C4-2B (cell line): ENCODE measurements at regions not wholly inside any gene's neighbourhood (a gene's known extent, or its start where the extent isn't known, plus 50 kb on each side); places are given as distances from the start of the nearest gene placed in this dataset.

Experiments
- ZFX ChIP-seq: fragments of 450-650 bp; IDR thresholded peaks from 2 replicates; pipeline ENCODE4 v1.6.1; 2017
- TF ChIP-seq, protein P1 (sequence below): fragments of 450-650 bp; conservative IDR thresholded peaks from 2 replicates; pipeline ENCODE4 v1.5.1; 2017; ENCODE audit warnings: mild to moderate bottlenecking

DNA sequence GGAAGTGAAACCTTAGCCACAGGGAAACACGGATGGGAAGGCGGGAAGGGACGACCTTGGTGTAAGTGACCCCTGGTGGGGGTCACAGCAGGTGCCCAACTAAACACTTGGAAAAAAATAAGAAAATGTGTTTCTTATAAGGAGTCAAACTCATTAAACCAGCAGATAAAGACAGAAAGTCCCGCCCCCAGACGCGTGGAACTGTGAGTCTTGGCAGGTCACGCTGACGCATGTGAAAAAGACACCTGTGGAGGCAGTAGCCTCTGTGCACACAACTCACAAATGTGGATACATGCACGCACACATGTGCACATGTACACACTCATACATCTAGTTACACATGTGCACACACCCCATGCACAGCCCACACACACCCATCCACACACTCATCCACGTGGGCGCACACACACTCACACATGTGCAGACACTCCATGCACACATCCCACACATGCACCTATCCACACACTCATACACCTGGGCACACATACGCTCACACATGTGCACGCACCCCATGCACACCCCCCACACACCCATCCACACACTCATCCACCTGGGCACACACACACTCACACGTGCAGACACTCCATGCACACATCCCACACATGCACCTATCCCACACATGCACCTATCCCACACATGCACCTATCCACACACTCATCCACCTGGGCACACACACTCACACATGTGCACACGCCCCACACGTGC is 432.4 kb downstream of the SOX9 start:
- TF ChIP-seq, protein P1, sequence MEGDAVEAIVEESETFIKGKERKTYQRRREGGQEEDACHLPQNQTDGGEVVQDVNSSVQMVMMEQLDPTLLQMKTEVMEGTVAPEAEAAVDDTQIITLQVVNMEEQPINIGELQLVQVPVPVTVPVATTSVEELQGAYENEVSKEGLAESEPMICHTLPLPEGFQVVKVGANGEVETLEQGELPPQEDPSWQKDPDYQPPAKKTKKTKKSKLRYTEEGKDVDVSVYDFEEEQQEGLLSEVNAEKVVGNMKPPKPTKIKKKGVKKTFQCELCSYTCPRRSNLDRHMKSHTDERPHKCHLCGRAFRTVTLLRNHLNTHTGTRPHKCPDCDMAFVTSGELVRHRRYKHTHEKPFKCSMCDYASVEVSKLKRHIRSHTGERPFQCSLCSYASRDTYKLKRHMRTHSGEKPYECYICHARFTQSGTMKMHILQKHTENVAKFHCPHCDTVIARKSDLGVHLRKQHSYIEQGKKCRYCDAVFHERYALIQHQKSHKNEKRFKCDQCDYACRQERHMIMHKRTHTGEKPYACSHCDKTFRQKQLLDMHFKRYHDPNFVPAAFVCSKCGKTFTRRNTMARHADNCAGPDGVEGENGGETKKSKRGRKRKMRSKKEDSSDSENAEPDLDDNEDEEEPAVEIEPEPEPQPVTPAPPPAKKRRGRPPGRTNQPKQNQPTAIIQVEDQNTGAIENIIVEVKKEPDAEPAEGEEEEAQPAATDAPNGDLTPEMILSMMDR = no peak
- TF ChIP-seq ZFX = no peak
